ENCODE measurements at regions not wholly inside any gene's neighbourhood (a gene's known extent, or its start where the extent isn't known, plus 50 kb on each side); places are given as distances from the start of the nearest gene placed in this dataset.

- H2AK5ac ChIP-seq (ENCODE audit: low read depth, low read length) = no peak overlapping the region
- H2BK120ac ChIP-seq (ENCODE audit: low read depth, low read length) = no peak overlapping the region
- no CpG with 5 or more reads among the region's 8 CpGs for WGBS, 2 donors (ENCODE audit: extremely low coverage in 2 of 2, insufficient read length in 2 of 2, insufficient replicate concordance in 1 of 2)
- H2BK5ac ChIP-seq (ENCODE audit: low read length) = no peak overlapping the region
- no peaks in the 10 kb centered on the region for H3K27me3 ChIP-seq (ENCODE audit: control insufficient read depth in 3 of 3, insufficient read depth in 3 of 3, low read depth in 1 of 3, low read length in 3 of 3)
- H2BK12ac ChIP-seq (ENCODE audit: low read length) = no peak overlapping the region
- H3K9me3 ChIP-seq (replicated peaks in 1 of 2; ENCODE audit: control insufficient read depth in 2 of 2, insufficient read depth in 1 of 2, low read depth in 1 of 2, low read length in 2 of 2) = no peaks in the 10 kb centered on the region
- no peak overlapping the region for H2BK15ac ChIP-seq (ENCODE audit: low read length)
- DNase-seq (ENCODE audit: low spot score) = no peak
- no peak overlapping the region for H3K4me2 ChIP-seq (ENCODE audit: insufficient read depth, low read length, poor library complexity, severe bottlenecking)
- H3K36me3 ChIP-seq (replicated peaks in 1 of 2; ENCODE audit: control insufficient read depth in 2 of 2, insufficient read depth in 2 of 2, low read length in 2 of 2) = no peaks in the 10 kb centered on the region
- no peak overlapping the region for H3K4me3 ChIP-seq (ENCODE audit: low read length in 2 of 2)
- H3K4me1 ChIP-seq (ENCODE audit: control insufficient read depth in 2 of 2, insufficient read depth in 1 of 2, low read depth in 1 of 2, low read length in 2 of 2) = no peaks in the 10 kb centered on the region
- no peak overlapping the region for H3K4ac ChIP-seq (ENCODE audit: low read length)
- H3K23ac ChIP-seq (ENCODE audit: low read depth, low read length, poor library complexity) = no peak overlapping the region
- no peak overlapping the region for H3K18ac ChIP-seq (ENCODE audit: low read length)
- H3K14ac ChIP-seq (ENCODE audit: low read length) = no peak overlapping the region
- H3K27ac ChIP-seq (replicated peaks; ENCODE audit: low read length) = no peak overlapping the region
- no peak overlapping the region for H3K9ac ChIP-seq (ENCODE audit: low read depth, low read length, poor library complexity)
- no peaks in the 10 kb centered on the region for H3K79me1 ChIP-seq (ENCODE audit: low read depth, low read length)
- H4K8ac ChIP-seq (ENCODE audit: low read depth, low read length) = no peak overlapping the region
- H2AFZ ChIP-seq (ENCODE audit: low read length) = no peak overlapping the region
- H4K91ac ChIP-seq (ENCODE audit: low read depth, low read length, poor library complexity) = no peak overlapping the region
Measured at GRCh38 chr7:18230271-18230670, 202.6 kb upstream of the PRPS1L1 start.

GRCh38 chr7:18231854-18232253, 204.2 kb upstream of the PRPS1L1 start:
- Histone ChIP-seq H2BK5ac (ENCODE audit: low read length) (no peak overlapping the region), H2BK15ac (ENCODE audit: low read length) (no peak overlapping the region), H3K4me2 (ENCODE audit: insufficient read depth, low read length, poor library complexity, severe bottlenecking) (no peak overlapping the region), H3K79me1 (ENCODE audit: low read depth, low read length) (no peaks in the 10 kb centered on the region), H2BK12ac (ENCODE audit: low read length) (no peak overlapping the region), H3K36me3 (replicated peaks in 1 of 2; ENCODE audit: control insufficient read depth in 2 of 2, insufficient read depth in 2 of 2, low read length in 2 of 2) (no peaks in the 10 kb centered on the region), H3K4me1 (ENCODE audit: control insufficient read depth in 2 of 2, insufficient read depth in 1 of 2, low read depth in 1 of 2, low read length in 2 of 2) (no peaks in the 10 kb centered on the region), H3K23ac (ENCODE audit: low read depth, low read length, poor library complexity) (no peak overlapping the region), H3K18ac (ENCODE audit: low read length) (no peak overlapping the region), H3K9me3 (replicated peaks in 1 of 2; ENCODE audit: control insufficient read depth in 2 of 2, insufficient read depth in 1 of 2, low read depth in 1 of 2, low read length in 2 of 2) (no peaks in the 10 kb centered on the region), H3K27ac (replicated peaks; ENCODE audit: low read length) (no peak overlapping the region), H2BK120ac (ENCODE audit: low read depth, low read length) (no peak overlapping the region), H3K14ac (ENCODE audit: low read length) (no peak overlapping the region), H3K4ac (ENCODE audit: low read length) (no peak overlapping the region), H4K8ac (ENCODE audit: low read depth, low read length) (no peak overlapping the region), H2AFZ (ENCODE audit: low read length) (no peak overlapping the region), H3K27me3 (ENCODE audit: control insufficient read depth in 3 of 3, insufficient read depth in 3 of 3, low read depth in 1 of 3, low read length in 3 of 3) (no peaks in the 10 kb centered on the region), H3K9ac (ENCODE audit: low read depth, low read length, poor library complexity) (no peak overlapping the region), H4K91ac (ENCODE audit: low read depth, low read length, poor library complexity) (no peak overlapping the region), H3K4me3 (ENCODE audit: low read length in 2 of 2) (no peak overlapping the region), H2AK5ac (ENCODE audit: low read depth, low read length) (no peak overlapping the region)
- no peak for DNase-seq (ENCODE audit: low spot score)
- no CpG with 5 or more reads among the region's 4 CpGs for WGBS, 2 donors (ENCODE audit: extremely low coverage in 2 of 2, insufficient read length in 2 of 2, insufficient replicate concordance in 1 of 2)

- Histone ChIP-seq H3K4me2 (ENCODE audit: insufficient read depth, low read length, poor library complexity, severe bottlenecking) (no peak overlapping the region), H2AFZ (ENCODE audit: low read length) (no peak overlapping the region), H3K4me3 (ENCODE audit: low read length in 2 of 2) (no peak overlapping the region), H4K8ac (ENCODE audit: low read depth, low read length) (no peak overlapping the region), H4K91ac (ENCODE audit: low read depth, low read length, poor library complexity) (no peak overlapping the region), H3K9me3 (replicated peaks in 1 of 2; ENCODE audit: control insufficient read depth in 2 of 2, insufficient read depth in 1 of 2, low read depth in 1 of 2, low read length in 2 of 2) (no peaks in the 10 kb centered on the region), H3K79me1 (ENCODE audit: low read depth, low read length) (no peaks in the 10 kb centered on the region), H3K4me1 (ENCODE audit: control insufficient read depth in 2 of 2, insufficient read depth in 1 of 2, low read depth in 1 of 2, low read length in 2 of 2) (peaks cover 0 to 2% of the 10 kb centered on the region in 2 donors), H2BK5ac (ENCODE audit: low read length) (no peak overlapping the region), H2AK5ac (ENCODE audit: low read depth, low read length) (no peak overlapping the region), H3K4ac (ENCODE audit: low read length) (no peak overlapping the region), H3K27ac (replicated peaks; ENCODE audit: low read length) (no peak overlapping the region), H3K36me3 (replicated peaks in 1 of 2; ENCODE audit: control insufficient read depth in 2 of 2, insufficient read depth in 2 of 2, low read length in 2 of 2) (no peaks in the 10 kb centered on the region), H3K23ac (ENCODE audit: low read depth, low read length, poor library complexity) (no peak overlapping the region), H3K27me3 (ENCODE audit: control insufficient read depth in 3 of 3, insufficient read depth in 3 of 3, low read depth in 1 of 3, low read length in 3 of 3) (no peaks in the 10 kb centered on the region), H2BK120ac (ENCODE audit: low read depth, low read length) (no peak overlapping the region), H2BK12ac (ENCODE audit: low read length) (no peak overlapping the region), H2BK15ac (ENCODE audit: low read length) (no peak overlapping the region), H3K14ac (ENCODE audit: low read length) (no peak overlapping the region), H3K9ac (ENCODE audit: low read depth, low read length, poor library complexity) (no peak overlapping the region), H3K18ac (ENCODE audit: low read length) (no peak overlapping the region)
- no peak for DNase-seq (ENCODE audit: low spot score)
- WGBS, 2 donors (ENCODE audit: extremely low coverage in 2 of 2, insufficient read length in 2 of 2, insufficient replicate concordance in 1 of 2) = no CpG with 5 or more reads among the region's 2 CpGs
Measured at GRCh38 chr7:18234519-18234918, 206.9 kb upstream of the PRPS1L1 start.

GRCh38 chr7:18235819-18236218, 208.2 kb upstream of the PRPS1L1 start:
- H4K91ac ChIP-seq (ENCODE audit: low read depth, low read length, poor library complexity) = no peak overlapping the region
- H2BK5ac ChIP-seq (ENCODE audit: low read length) = no peak overlapping the region
- DNase-seq (ENCODE audit: low spot score) = no peak
- no peak overlapping the region for H3K4ac ChIP-seq (ENCODE audit: low read length)
- H4K8ac ChIP-seq (ENCODE audit: low read depth, low read length) = no peak overlapping the region
- H3K4me1 ChIP-seq (ENCODE audit: control insufficient read depth in 2 of 2, insufficient read depth in 1 of 2, low read depth in 1 of 2, low read length in 2 of 2) = peaks cover 0 to 2% of the 10 kb centered on the region in 2 donors
- no peaks in the 10 kb centered on the region for H3K79me1 ChIP-seq (ENCODE audit: low read depth, low read length)
- H3K27ac ChIP-seq (replicated peaks; ENCODE audit: low read length) = no peak overlapping the region
- H2BK120ac ChIP-seq (ENCODE audit: low read depth, low read length) = no peak overlapping the region
- no peak overlapping the region for H3K9ac ChIP-seq (ENCODE audit: low read depth, low read length, poor library complexity)
- H2AFZ ChIP-seq (ENCODE audit: low read length) = no peak overlapping the region
- no peak overlapping the region for H3K18ac ChIP-seq (ENCODE audit: low read length)
- no peak overlapping the region for H2BK15ac ChIP-seq (ENCODE audit: low read length)
- H3K14ac ChIP-seq (ENCODE audit: low read length) = no peak overlapping the region
- no peaks in the 10 kb centered on the region for H3K36me3 ChIP-seq (replicated peaks in 1 of 2; ENCODE audit: control insufficient read depth in 2 of 2, insufficient read depth in 2 of 2, low read length in 2 of 2)
- no peak overlapping the region for H2AK5ac ChIP-seq (ENCODE audit: low read depth, low read length)
- no peaks in the 10 kb centered on the region for H3K27me3 ChIP-seq (ENCODE audit: control insufficient read depth in 3 of 3, insufficient read depth in 3 of 3, low read depth in 1 of 3, low read length in 3 of 3)
- H2BK12ac ChIP-seq (ENCODE audit: low read length) = no peak overlapping the region
- WGBS, 2 donors (ENCODE audit: extremely low coverage in 2 of 2, insufficient read length in 2 of 2, insufficient replicate concordance in 1 of 2) = no CpG with 5 or more reads among the region's 2 CpGs
- no peak overlapping the region for H3K4me2 ChIP-seq (ENCODE audit: insufficient read depth, low read length, poor library complexity, severe bottlenecking)
- no peak overlapping the region for H3K23ac ChIP-seq (ENCODE audit: low read depth, low read length, poor library complexity)
- no peak overlapping the region for H3K4me3 ChIP-seq (ENCODE audit: low read length in 2 of 2)
- no peaks in the 10 kb centered on the region for H3K9me3 ChIP-seq (replicated peaks in 1 of 2; ENCODE audit: control insufficient read depth in 2 of 2, insufficient read depth in 1 of 2, low read depth in 1 of 2, low read length in 2 of 2)
